NOMO-1 treated with DMSO at 0.1 percent for 48 hours (cell line): ENCODE measurements at regions not wholly inside any gene's neighbourhood (a gene's known extent, or its start where the extent isn't known, plus 50 kb on each side); places are given as distances from the start of the nearest gene placed in this dataset.
"Not testable (repeated sequence)": the region's sequence is repeated elsewhere in the genome, so short reads cannot be mapped to it uniquely, and the experiment has no call there.

Experiments used
- DNase-seq: peaks from one replicate; lab custom pipeline; 2025; ENCODE audit not compliant: unreplicated experiment; lab: John Stamatoyannopoulos, UW

DNA sequence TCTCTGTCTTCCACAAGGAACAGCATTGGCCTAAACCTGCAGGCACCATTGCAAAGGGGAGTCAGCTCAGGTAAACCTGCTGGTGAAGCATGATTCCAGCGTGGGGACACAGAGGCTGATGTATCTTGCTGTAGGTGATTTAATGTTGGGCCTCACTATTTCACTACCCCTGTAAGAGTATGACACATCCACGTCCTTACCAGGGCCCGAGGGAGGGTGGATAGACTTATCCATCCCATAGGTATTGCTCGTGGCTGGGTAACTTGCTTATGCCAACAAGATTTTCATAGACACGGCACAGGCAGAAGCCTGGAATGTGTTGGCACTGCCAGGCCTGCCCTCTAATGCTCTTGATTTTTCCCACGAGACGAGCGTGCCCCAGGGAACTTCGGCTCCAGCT is 107.4 kb upstream of the SULF2 start:
- not testable (repeated sequence) for DNase-seq

DNA sequence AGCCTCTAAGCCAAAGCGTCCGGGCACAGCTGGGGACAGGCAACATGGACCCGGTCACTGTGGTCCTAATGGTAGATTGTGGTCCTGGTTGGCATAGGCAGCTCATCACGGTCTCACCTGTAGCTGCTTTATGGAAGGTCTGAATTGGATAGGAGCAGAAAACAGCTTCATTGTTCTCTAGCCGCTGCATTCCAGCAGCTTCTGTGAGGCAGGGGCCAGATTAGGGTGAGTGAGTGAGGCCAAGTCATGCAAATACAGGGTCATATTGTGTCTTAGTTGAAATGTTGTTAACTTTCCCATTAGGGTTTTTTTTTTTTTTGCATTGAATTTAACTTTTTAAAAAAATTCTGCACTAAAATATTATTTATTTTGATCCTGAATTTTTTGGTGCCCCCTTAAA is 105.4 kb upstream of the SULF2 start:
- DNase-seq: not testable (repeated sequence)

DNA sequence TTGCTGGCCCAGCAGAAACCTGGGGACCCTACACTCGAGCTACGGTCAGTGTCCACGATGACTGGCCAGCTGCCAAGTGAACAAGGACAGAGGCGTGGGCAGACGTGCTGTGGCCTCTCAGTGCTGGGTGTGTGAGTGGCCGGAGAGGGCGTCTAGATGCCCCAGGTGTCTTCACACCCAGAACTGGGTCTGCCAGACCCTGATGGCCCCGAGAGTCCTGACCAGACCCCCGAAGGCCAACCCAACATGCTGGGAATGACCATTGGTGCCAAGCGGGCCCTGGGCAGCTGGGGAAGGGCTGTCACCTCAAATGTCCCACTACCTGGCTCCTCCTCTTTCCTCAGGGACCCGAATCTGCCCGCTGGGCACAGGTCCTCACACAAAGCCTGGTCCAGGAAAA is 104.5 kb upstream of the SULF2 start:
- not testable (repeated sequence) for DNase-seq

DNA sequence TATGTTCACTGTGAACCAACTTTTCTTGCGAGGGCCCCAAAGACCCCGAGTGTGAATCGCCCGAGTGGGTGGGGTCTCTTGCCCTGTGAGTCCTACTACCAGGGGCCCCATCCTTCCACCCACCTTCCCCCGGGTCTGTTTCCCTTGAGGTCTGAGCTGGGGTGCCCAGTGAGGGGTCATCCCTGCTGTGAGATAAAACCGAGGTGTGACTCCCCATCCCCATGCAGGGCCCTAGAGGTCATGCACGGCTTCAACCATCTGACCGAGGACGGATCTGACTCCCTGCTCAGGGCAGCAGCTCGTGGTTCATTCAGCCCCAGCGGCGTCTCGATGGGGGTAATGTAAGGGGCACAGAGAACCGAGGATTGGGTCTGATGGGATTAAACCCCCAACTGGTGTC is 103.1 kb upstream of the SULF2 start:
- DNase-seq: no peak

DNA sequence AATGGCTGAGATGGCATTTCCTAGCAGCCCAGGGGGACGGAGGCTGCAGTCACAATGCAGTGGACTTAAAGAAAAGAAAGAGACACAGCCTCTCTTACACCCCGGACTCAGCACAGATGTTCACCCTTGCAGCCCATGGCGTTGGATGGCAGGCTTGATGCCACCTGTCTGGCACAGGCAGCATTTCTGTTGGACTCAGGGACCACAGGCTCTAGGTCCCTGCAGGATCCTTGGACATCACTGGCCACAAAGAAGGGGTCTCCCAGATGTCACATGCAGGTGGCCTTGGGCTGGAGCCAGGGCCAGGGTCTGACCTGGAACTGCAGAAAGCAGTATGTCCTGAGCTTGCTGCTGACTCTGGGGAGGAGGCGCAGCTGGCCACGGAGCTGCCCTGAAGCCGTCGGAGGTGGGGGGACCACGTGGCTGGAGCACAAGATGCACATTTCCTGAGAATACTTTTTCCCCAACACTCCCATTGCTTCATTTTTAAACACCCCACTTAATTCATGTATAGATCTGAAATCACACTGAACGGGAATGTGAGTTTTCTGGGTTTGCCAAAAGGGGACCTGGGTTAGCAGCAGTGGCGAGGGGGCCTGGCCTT is 102.3 kb upstream of the SULF2 start:
- DNase-seq: no peak

DNA sequence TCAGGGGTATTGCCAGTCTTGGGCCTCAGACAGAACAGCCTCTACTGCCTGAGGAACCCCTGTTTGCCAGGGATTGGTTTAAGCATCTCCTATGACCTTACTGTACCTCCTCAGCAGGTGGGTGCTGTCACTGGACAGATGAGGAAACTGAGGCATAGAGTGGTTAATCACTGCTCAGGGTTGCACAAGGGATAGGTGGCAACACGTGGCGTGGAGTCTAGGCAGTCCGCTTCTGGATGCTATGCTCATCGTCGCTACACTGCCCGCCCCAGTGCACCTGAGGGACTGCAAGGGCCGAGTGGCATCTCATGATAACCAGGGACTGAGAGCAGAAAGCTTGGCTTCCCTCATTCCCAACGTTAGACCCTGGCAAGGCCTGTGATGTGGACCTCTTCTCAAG is 101.8 kb upstream of the SULF2 start:
- DNase-seq: no peak

DNA sequence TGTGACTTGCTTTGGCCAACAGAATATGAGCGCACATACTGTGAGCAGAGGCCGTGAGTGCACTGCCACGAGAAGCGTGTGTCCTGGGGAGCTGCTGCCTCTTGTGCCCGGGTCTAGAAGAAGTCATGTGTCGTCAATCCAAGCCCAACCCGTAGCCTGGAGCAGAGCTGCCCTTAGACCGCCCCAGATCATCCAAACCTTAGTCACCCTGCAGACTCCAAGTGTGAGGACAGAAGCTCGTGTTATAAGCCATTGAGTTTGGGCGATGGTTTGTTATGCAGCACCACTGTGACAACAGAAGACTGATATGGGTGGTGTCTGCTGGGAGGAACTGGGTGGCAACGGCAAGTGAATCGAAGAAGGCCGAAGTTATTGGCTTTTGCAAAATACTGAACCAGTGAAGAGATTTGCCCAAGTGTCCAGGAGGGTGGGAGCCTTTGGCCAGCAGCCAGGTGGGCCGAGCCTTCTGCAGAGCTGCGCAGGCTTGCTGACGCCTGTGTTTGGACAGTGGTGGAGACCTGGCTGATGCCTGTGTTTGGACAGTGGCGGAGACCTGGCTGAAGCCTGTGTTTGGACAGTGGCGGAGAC is 101.3 kb upstream of the SULF2 start:
- no peak for DNase-seq

DNA sequence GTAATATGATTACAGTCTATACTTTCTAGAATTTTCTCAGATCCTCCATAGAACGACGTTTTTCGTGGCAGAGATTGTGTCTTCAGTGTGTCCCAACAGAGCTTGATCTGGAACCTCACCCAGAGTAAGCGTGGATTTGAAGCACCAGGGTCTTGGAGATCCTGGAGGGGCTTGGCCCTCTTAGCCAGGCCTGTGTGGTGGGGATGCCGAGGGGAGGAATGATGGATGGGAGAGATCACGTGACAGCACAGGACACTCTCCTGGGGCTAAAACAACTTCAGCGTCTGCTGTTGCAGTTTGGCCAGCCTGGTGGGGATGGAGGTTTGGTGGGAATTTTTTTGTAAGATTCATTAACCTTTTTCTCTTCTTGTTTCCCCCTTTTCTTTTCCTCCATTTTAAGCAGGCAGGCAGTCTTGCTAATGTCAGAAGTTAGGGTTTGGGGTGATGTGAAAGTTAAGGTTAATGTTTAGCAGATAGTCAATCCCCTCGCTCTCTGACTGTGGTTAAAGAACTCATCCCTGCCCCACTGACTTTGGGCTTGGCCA is 100.7 kb upstream of the SULF2 start:
- DNase-seq: no peak

DNA sequence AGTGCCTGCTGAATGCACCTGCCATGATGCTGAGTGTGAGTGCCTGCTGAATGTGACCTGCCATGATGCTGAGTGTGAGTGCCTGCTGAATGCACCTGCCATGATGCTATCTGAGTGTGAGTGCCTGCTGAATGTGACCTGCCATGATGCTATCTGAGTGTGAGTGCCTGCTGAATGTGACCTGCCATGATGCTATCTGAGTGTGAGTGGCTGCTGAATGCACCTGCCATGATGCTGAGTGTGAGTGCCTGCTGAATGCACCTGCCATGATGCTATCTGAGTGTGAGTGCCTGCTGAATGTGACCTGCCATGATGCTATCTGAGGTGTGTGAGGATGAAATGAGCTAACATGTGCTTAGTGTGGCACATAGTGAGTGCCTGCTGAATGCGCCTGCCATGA is 98.7 kb upstream of the SULF2 start:
- not testable (repeated sequence) for DNase-seq

DNA sequence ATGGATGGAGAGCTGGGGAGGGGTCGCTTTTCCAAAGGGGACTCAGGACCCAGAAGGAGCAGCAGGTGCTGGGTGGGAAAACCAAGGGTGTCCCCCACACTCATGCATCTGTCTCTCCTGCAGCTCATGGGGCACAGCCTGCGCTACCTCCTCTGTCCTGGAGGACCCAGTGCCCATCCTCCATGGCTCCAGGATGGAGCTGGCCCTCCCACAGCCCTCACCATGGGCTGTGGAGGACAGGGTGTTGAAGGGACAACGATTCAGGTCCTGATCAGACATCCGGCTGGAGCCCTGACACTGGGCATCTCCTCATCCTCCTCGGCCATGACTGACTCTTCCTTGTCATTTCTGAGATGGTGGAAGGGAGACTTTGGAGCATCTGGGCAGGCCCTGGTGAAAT is 97.9 kb upstream of the SULF2 start:
- no peak for DNase-seq

DNA sequence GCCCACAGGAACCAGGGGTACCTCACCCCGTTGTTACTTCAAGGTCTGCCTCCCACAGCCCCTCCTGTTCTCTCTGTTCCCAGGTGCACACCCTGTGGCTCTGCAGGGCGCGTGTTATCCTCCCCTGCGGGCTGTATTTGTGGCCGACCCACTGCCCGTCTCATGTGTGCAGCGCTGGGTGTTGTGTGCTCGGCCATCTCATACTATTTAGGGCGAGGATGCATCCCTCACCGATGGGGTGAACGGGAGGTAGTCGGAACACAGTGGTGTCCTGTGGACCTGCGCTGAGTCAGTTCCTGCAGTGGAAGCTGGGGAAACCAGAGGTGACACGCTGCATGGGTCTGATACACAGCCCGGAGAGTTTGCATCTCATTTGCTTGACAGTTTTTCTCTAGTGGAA is 94.5 kb upstream of the SULF2 start:
- no peak for DNase-seq

DNA sequence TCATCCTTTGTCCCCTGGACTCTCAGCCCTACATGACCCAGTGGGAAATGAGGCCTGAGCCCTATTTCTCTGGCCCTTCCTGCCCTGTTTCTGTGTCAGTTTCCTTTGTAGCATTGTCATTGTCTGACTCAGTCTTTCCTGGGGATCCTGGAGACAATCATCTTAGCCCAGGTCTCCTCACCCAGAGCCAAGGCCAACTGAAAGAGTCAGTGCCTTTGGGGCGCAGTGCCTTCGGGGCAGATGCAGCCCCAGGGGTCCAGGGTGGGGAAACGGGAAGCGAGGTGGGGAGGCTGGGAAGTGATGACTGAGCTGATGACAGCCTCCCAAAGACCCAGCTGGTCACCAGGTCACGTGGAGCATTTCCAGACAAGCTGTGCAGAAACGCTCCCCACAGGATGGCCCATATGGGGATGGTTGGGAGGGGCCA is 93.3 kb upstream of the SULF2 start:
- DNase-seq: no peak

DNA sequence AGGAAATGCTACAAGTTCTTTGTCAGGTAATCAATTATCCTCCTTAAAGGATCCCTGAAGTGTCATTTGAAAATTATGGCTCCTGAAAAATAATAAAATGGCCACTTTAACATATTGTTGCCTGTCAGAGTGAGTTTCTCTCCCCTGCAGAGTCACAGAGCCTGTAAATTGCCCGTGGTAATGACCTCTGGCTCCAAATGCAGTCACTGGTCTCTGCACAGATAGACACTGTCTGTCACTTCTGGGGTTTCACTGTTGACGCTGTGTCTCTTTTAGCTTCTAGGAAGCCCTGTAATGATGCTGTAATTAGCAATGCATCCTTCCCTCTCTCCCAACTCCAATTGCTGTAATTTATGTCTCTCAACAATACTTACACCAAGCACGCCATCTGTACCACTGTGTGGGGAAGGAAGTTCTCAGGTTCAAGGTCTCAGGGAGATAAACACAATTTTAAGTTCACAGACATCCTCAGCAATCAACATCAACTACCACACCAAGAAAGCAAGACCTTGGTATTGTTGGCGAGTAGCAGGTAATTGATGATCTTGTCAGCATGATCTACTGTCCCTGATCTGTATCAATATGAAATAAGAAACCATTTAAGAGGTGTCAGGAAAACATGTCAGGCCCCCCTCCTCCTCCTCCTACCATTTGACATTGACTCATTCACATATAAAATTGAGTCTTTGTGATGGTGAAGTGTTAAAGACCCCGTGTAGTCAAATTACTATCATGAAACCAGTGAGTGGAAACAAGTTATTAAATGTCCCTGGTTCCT is 91.2 kb upstream of the SULF2 start:
- DNase-seq: no peak

DNA sequence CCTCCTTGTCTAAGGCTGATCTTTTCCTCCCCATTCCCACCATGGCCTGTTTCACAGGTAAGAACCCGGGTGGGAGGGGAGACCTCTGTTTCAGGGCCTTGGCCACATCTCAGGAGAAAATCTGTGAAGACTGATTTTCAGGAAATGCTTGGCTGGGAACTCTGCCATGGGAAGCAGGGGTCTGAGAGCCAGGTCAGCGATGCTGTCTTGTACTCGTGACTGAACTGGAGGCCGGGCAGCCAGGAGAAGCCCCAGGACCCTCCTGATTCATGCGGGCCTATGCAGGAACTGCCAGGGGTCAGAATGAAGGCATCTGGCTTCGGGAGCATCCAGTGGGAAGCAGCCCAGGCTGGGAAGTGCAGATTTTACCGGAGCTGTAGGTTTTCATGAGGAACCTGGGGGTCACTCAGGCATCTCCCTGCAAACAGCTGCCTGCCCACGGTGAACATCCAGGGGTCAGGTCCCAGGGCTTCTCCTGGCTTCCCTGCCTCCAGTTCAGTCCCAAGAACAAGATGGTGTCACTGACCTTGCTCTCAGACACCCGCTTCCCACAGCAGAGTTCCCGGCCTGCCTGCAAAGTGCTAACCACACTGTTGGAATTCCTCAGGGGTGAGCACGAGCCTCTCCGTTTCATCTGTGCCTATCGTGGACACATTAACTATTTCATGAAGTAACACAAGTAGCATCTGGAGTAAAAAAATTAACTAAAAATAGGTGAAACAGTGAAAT is 90.2 kb upstream of the SULF2 start:
- DNase-seq: no peak

DNA sequence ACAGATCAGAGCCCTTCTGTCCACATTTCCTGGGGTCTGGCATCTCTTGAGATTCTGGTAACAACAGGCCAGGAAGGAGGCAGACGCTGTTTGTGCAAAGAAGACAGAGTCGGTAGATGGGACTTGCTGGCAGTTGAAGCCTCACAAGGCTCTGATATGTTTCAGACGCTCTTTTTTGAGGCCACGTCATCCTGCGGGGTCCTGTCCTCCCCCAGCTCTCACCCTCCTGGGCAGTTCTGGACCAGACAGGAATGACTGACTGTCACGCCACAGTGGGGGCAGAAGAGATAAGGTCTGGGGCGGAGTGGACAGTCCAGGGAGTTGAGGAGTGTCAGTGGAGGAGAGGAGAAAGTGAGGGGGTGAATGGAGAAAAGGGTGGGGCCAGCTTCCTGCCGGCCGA is 87.1 kb upstream of the SULF2 start:
- DNase-seq: no peak

DNA sequence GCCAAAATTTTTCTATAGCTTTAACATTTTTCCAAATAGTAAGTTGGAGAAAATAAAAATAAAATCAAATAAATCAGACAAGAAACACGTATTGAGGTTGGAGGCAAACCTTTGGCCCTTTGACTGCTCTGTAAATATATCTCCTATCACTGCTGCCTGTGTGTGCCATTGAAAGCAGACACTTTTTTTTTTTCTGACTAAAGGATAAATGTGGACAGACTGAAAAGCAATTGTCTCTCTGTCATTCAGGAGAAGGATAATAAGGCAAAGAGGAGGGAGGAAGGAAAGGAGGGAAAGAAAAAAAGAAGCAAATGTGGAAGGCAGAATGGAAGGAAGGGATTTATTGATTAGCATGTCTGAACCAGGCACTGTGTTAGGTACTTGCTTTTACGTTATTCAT is 85.2 kb upstream of the SULF2 start:
- DNase-seq: no peak

DNA sequence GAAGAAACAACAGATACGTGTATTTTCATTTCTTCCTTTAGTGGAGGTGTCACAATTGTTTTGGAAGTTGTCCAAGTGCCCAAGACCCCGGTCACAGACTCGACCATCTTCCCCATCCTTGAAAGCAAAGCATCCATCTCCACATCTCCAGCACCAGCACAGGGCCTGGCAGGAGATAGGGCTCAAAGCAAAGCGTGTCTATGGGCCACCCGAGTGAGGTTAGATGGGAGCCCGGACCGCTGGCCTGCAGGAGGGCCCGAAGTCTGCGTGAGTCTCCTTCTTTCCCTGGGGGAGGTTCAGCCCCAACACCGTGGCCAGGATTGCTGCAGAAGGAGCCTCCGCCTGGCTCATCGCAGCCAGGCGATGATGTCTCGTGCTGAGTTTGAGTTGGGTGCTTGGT is 83.5 kb upstream of the SULF2 start:
- no peak for DNase-seq

DNA sequence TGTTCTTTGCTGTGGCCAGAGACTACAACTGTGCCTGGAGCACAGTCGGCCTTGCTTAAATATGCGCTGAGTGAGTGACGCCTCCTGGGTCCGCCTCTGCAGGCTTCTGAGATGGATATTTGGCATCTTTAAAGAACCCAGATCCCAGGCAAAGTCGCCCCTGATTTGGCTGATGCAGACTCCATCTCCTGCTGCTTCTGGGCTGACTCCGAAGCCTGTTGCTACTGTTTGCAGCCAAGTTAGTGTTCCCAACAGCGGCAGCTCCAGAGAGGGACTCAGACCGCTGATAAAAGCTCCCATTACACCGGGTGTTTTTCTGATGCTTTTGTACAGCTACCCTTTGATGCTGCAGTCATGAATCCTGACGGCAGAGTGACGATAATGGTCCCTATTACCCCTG is 83.0 kb upstream of the SULF2 start:
- DNase-seq: no peak

DNA sequence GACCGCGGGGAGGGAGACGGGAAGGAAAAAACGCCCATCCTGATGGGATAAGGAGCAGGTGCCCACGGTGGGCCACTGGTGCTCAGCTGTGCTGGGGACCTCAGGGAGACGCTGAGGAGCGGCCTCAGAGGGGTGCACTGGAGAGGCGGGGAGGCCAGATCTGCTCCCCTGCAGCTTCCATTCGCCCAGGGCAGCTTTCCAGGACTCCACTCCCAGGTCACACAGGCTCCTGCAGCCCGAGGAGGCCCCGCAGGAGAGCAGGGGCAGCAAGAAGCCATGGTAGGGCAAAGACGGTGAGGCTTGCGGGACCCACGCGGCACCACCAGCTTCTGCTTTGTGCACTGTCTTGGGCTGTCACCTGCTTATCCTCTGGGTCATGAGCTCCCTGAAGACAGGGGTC is 82.5 kb upstream of the SULF2 start:
- DNase-seq: no peak

DNA sequence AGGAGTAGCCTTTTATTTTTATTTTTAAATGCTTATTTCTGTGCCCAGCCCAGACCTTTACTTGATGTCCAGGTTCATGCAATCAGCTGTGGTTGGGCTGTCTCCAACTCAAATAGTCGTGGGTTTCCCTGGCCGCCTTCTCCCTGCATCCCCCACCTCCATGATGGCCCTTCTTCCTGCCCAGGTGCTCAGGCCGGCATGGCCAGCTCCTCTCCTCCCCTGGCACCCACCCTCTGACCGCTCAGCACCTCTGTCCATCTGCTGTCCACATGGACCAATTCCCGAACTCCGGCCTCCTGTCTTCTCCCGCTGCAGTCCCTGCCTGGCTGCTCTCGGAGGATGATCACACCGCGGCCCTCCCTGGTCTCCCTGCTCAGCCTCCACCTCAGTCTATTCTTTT is 81.2 kb upstream of the SULF2 start:
- DNase-seq: no peak

DNA sequence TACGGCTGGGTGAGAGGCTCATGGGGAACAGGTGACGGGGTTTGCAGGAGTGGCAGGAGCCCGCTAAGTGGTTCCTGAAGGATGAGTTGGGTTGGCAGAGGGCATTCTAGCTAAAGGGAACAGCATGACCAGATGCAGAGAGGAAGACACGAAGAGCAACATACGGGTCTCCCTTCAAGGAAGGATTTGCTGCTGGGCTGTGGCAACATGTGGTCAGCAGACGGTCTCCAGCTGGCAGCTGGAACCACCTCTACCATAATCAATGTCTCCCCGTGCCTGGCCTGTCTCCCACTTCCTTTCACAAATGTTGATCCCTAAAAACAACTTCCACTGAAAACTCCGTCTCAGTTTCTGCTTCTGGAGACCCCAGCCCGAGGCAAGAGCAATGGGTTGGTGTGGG is 80.6 kb upstream of the SULF2 start:
- no peak for DNase-seq

DNA sequence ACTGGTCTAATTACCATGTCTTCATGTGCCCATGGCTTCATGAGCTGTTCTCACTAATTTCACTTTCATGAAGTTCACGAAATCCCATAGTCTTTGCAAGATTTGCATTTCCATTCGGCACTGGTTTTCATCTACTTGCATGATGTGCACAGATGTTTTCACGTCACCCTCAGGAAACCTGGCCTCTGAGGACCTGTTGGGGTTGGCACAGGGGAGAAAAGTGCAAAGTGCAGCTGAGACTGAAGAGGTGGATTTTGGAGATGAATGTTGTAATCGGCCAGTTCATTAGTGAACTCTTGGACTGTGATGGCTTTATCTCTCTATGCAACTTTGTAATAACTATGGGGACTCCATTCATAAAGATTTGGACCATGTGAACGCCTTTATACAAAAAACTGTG is 80.2 kb upstream of the SULF2 start:
- DNase-seq: no peak
